ENCODE measurements at regions not wholly inside any gene's neighbourhood (a gene's known extent, or its start where the extent isn't known, plus 50 kb on each side); places are given as distances from the start of the nearest gene placed in this dataset.
"Not testable (repeated sequence)": the region's sequence is repeated elsewhere in the genome, so short reads cannot be mapped to it uniquely, and the experiment has no call there.

- no peak for TF ChIP-seq CTCF (IDR thresholded peaks at IDR 0.05; ENCODE audit: control insufficient read depth, extremely low read depth, insufficient read depth)
- H3K4me3 ChIP-seq (ENCODE audit: low read depth, low read length), result no peak overlapping the region
- DNase-seq (ENCODE audit: low read depth), result no peak
Observed at GRCh38 chr5:147113967-147114366, 120.9 kb upstream of the STK32A start.

GRCh38 chr5:147139759-147140158, 95.1 kb upstream of the STK32A start:
- DNase-seq (ENCODE audit: low read depth); H3K4me3 ChIP-seq (ENCODE audit: low read depth, low read length): not testable (repeated sequence)

GRCh38 chr5:147140558-147140957, 94.3 kb upstream of the STK32A start:
- no peak for DNase-seq (ENCODE audit: low read depth)
- no peak for TF ChIP-seq CTCF (IDR thresholded peaks at IDR 0.05; ENCODE audit: control insufficient read depth, extremely low read depth, insufficient read depth)
- H3K4me3 ChIP-seq (ENCODE audit: low read depth, low read length), result no peak overlapping the region

- not testable (repeated sequence) for H3K4me3 ChIP-seq (ENCODE audit: low read depth, low read length)
Observed at GRCh38 chr5:147141580-147141979, 93.2 kb upstream of the STK32A start.

GRCh38 chr5:147143215-147143614, 91.6 kb upstream of the STK32A start:
- no peak overlapping the region for H3K4me3 ChIP-seq (ENCODE audit: low read depth, low read length)
- no peak for DNase-seq (ENCODE audit: low read depth)
- TF ChIP-seq CTCF (IDR thresholded peaks at IDR 0.05; ENCODE audit: control insufficient read depth, extremely low read depth, insufficient read depth), result no peak

More at GRCh38 chr5:147141580-147141979, 93.2 kb upstream of the STK32A start:
- not testable (repeated sequence) for DNase-seq (ENCODE audit: low read depth)

GRCh38 chr5:147145328-147145727, 89.5 kb upstream of the STK32A start:
- DNase-seq (ENCODE audit: low read depth), result no peak
- no peak for TF ChIP-seq CTCF (IDR thresholded peaks at IDR 0.05; ENCODE audit: control insufficient read depth, extremely low read depth, insufficient read depth)
- H3K4me3 ChIP-seq (ENCODE audit: low read depth, low read length), result no peak overlapping the region

GRCh38 chr5:147148715-147149114, 86.1 kb upstream of the STK32A start:
- DNase-seq (ENCODE audit: low read depth), result no peak
- no peak for TF ChIP-seq CTCF (IDR thresholded peaks at IDR 0.05; ENCODE audit: control insufficient read depth, extremely low read depth, insufficient read depth)
- no peak overlapping the region for H3K4me3 ChIP-seq (ENCODE audit: low read depth, low read length)

GRCh38 chr5:147152086-147152485, 82.7 kb upstream of the STK32A start:
- H3K4me3 ChIP-seq (ENCODE audit: low read depth, low read length), result no peak overlapping the region
- no peak for DNase-seq (ENCODE audit: low read depth)
- no peak for TF ChIP-seq CTCF (IDR thresholded peaks at IDR 0.05; ENCODE audit: control insufficient read depth, extremely low read depth, insufficient read depth)

Data from LNCaP clone FGC (cell line).